ENCODE measurements at regions not wholly inside any gene's neighbourhood (a gene's known extent, or its start where the extent isn't known, plus 50 kb on each side); places are given as distances from the start of the nearest gene placed in this dataset.

DNA sequence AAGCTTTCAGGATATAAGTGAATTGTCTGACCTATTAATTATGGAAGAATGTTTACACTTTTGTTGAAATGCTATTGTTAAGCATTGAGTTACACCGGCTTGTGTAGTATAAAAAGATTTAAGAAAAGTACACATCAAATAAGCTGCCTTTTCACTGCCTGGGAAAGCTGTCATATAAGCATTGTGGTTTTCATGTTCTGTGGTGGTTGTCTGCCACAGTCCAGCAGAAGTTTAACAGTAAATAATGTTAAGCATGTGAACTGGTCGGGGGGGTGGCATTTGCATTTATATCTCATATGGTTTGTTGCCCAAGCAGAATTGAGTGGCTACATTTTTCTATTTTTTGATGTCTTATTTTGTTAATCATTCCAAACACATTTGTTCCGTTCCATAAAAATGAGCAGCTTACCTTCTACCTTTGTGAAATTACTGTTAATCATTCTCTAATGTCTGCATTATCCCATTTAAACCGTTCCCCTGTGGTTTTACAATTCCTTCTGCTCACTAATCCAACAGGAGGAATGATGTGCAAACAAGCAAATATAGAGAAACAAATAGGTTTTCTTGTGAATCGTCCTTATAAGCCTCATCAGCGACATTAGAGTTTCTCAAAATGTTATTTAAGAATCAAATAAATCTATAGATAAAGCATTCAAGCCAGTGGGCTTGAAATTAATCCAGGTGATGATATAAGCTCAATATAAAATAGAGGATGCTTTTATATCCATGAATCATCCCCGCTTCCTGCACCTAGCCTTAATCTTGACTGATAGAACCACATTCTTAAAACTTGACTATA, 160.8 kb upstream of the SAMSN1 start:
- TF ChIP-seq CTCF (IDR thresholded peaks at IDR 0.05; ENCODE audit: borderline replicate concordance, extremely low read depth, low read length, poor library complexity, severe bottlenecking) = no peak
- TF ChIP-seq EZH2 (IDR thresholded peaks at IDR 0.05; ENCODE audit: borderline replicate concordance, low read depth, low read length, severe bottlenecking) = no peak
